Stimulated activated CD4-positive, alpha-beta T cell treated with anti-CD3 and anti-CD28 coated beads, Interleukin-4, amount 100 ng/mL, for 24 hours (primary cell): ENCODE measurements at regions not wholly inside any gene's neighbourhood (a gene's known extent, or its start where the extent isn't known, plus 50 kb on each side); places are given as distances from the start of the nearest gene placed in this dataset.

Experiments used
- DNase-seq: peaks from one replicate; pipeline ENCODE4 v3.0.0-alpha.2; 2020

GRCh38 chr4:56200275-56200674, 187.0 kb downstream of the AASDH start:
- DNase-seq = no peak

DNA sequence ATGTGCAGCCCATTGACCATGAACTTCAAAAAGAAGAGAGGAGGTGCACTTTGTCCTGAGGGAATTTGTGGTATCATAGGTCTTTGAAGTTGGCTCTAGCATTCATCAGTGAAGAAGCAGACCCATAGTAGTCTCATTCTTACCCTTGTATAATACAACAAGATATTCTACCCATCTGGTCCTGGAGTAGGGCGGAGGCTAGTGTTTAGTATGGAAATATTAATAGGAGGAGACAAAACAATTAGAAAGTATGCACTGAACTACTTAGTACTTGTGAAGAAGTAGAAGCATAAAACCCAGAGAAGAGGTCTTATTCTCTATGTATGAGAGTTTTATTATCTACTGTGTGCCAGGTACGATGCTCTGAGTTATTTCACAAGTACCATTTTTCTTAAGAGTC, 189.0 kb downstream of the AASDH start:
- no peak for DNase-seq

DNA sequence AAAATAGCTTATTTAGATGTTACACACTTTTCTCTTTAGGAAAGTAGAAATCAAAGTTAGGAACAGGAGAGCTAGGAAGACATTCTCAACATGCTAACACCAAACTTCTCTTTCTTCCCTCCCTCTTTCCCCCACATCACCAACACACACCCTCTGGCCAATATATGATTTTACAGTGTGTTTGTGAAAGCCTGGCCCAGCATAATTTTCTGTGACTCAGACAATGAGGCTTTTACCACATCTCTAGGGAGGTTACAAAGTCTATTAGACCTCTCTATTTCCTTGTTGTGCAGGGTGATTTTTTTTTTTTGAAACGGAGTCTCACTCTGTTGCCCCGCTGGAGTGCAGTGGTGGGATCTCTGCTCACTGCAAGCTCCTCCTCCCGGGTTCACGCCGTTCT, 189.9 kb downstream of the AASDH start:
- DNase-seq = no peak

DNA sequence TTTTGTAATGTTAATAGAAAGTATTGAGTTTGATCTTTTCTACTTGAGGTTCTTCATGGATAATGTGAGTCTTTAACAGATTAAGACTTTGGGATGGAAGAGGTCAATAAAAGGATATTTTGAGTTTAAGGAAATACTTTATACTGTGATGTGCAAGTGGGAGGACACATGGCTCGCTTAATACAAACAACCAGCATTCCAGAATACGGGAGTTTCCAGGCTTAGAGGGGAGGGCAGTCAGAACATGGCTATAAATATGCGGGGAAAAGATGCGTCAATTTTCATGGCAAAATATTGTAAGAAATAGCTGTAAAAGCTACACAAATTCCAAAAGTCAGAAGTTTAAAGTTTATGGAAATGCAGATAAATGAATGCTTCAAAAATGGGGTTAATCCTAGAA, 192.3 kb downstream of the AASDH start:
- DNase-seq = no peak

- DNase-seq = no peak
Observed at GRCh38 chr4:56191534-56191933, 195.8 kb downstream of the AASDH start.

DNA sequence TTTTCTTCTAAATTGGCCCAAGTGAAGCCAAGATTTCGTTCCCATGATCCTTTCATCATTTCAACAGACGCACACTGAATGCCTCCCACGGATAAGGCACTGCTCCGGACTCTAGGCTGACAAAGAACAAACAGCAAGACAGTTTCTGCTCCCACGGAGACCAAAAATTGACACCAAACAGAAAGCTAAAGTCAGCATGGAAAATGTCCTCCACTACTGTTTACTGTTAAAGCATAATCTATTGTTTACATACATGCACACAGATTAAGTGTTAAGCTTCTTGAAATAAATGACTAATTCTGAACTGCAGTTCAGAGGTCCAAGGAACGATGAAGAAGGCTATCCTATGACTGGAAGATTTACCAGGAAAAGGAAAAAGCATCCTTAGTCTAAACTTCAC, 199.6 kb downstream of the AASDH start:
- DNase-seq = no peak

GRCh38 chr4:56186808-56187523, 200.3 kb downstream of the AASDH start:
- no peak for DNase-seq

- no peak for DNase-seq
Observed at GRCh38 chr4:56185901-56186300, 201.4 kb downstream of the AASDH start.

DNA sequence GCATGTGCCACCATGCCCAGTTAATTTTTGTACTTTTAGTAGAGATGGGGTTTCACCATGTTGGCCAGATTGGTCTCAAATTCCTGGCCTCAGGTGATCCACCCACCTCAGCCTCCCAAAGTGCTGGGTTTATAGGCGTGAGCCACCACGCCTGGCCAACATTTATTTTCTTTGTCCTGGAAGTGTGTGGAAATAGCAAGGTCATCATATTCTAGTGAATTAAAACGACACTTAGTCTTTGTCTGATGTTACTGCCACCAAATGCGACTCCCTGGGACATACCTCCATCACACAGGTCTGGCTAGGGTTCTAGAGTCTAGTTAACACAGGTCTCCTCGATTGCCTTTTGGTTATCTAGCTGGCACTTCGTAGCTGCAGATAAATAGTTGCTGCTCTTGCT, 203.1 kb downstream of the AASDH start:
- no peak for DNase-seq

- DNase-seq = no peak
Observed at GRCh38 chr4:56183344-56183959, 203.8 kb downstream of the AASDH start.

GRCh38 chr4:56182356-56182755, 204.9 kb downstream of the AASDH start:
- no peak for DNase-seq

- DNase-seq = peak; percentile 7
Observed at GRCh38 chr4:56181140-56181953, 205.9 kb downstream of the AASDH start.

GRCh38 chr4:56169061-56169460, 218.2 kb downstream of the AASDH start:
- DNase-seq = no peak

GRCh38 chr4:56164907-56165306, 216.2 kb downstream of the CEP135 start:
- no peak for DNase-seq

GRCh38 chr4:56160636-56161035, 211.9 kb downstream of the CEP135 start:
- DNase-seq = no peak

DNA sequence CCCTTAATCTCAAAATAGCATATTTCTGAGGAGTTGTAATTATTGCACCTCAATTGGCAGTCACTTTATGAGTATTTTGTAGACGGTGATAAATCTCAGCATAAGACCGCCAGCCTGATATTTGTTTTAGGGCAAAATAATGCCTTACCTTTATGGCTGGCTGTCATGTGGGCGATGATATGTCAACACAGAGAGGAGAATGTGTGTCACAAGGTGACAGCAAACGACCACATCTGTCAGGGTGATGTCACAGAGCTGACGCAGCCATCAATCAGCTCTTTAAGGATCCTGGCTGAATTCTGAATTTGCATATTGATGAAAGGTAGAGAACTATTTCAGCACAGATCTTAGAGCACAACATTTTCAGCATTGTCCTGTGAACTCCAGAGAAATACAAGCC, 209.7 kb downstream of the CEP135 start:
- DNase-seq = peak; percentile 10

DNA sequence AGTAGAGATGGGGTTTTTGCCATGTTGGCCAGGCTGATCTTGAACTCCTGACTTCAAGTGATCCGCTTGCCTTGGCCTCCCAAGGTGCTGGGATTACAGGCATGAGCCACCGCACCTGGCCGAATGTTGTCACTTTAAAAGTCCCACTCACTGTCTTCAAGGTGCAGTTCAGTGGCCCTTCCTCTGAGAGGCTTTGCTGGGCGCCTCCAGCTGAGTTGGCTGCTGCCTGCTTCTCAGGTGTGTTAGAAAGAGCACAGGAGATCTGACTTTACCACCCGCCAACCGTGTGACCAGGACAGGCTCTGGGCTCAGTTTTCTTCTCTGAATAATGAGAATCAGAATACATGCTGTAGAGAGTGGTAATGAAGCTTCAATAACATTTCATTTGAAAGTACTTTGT, 207.4 kb downstream of the CEP135 start:
- no peak for DNase-seq

- DNase-seq = no peak
Observed at GRCh38 chr4:56155432-56155831, 206.7 kb downstream of the CEP135 start.

DNA sequence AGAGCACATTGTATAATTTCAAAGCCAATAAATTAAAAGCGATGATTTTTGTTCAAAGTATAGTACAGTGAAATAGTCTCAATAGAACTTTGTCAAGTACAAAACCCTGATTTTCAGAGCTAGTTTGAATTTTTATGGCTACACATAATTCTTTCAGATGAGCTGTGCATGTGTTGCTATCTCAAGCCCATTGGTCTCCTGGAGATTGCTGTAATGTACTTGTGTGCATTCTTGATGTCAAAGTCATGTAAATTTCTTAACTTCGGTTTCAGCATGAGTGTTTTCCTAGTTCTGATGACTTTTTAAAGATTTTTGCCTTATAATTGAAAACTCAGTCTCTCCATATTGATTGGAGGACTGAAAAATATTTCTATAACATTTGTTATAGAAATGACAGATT, 200.8 kb downstream of the CEP135 start:
- DNase-seq = no peak

GRCh38 chr4:56148428-56148827, 199.7 kb downstream of the CEP135 start:
- no peak for DNase-seq

- DNase-seq = no peak
Observed at GRCh38 chr4:56147371-56147770, 198.6 kb downstream of the CEP135 start.

GRCh38 chr4:56146956-56147355, 198.2 kb downstream of the CEP135 start:
- DNase-seq = no peak

- no peak for DNase-seq
Observed at GRCh38 chr4:56142088-56142487, 193.3 kb downstream of the CEP135 start.

- no peak for DNase-seq
Observed at GRCh38 chr4:56139241-56139827, 190.6 kb downstream of the CEP135 start.
